ENCODE measurements at regions not wholly inside any gene's neighbourhood (a gene's known extent, or its start where the extent isn't known, plus 50 kb on each side); places are given as distances from the start of the nearest gene placed in this dataset.
"Not testable (repeated sequence)": the region's sequence is repeated elsewhere in the genome, so short reads cannot be mapped to it uniquely, and the experiment has no call there.

DNA sequence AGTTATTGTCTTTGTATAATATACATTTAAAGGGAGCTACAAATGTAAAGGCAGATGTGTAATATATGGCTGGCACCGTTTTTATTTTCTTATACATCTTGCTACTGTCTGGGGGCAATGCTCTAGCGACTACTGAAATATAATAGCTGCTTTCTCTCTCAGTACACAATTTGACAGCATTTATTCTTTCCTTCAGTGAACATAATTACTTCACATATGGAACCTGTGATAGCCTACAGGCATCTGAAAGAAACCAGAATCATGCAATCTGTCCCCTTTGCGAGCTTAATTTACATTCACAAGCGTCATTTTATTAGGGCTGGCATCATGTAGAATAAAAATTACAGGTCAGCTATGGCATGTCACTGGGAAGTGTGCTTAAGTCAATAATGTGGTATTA lies 557.5 kb upstream of the PTBP2 start:
- intact Hi-C loops (cut with micrococcal nuclease) = no loop called here
- DNase-seq = no peak
- no peak for ATAC-seq

DNA sequence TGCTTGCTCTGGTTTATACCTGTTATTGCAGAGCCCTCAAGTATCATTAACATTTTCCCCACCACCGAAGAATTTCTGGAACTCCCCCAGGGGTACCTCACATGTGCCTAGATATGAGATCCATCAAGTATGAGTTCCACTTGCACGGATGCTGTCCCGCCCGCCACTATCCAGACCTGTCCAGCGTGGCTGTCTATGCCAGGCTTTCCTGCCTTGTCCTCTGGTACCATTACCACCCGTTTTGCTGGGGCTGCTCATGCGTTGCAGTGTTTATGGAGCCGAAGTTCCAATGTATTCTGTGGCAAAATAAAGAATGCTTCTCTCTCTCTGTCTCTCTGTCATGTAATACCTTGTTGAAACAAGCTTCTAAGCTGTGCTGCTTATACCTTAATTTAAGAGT lies 543.5 kb upstream of the PTBP2 start:
- ATAC-seq (no peak), DNase-seq (no peak)
- intact Hi-C loops (cut with micrococcal nuclease) = no loop called here

DNA sequence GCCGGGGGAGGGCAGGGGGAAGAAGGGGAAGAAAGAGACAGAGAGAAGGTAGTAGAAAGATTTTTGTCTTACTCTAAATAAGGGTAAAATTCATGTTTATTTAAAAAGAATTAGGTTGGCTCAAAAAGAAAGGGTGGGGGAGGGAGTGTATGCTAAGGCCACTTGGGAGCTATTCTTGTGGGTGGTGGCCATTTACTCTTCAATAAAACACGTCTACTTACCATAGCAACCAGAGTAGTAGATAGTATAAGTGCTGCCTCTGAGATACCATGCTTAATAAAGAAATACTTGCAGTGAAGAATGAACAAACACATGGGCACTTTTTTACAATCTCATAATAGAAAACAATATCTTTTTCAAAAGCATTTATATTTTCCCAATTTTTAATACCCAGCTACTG lies 538.1 kb upstream of the PTBP2 start:
- no peak for ATAC-seq
- DNase-seq = no peak
- intact Hi-C loops (cut with micrococcal nuclease) = no loop called here

DNA sequence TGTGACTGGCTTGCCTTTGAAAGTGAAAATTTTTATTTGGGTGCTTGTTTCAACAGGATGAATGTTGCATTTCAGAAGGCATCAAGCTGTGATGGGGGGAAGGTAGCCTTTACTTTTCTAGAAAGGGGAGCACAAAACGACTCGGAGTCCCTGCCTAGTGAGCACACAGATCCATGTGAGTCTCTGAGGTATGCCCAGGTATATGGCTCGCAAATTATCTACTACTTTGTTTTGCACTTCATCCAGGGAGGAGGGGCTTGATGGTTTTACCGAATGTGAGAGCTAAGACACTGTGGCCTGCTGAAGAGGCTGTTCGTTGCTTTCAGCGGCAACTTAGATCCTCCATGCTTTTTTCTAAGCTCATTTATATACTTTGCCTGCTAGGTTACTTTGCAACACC lies 537.7 kb upstream of the PTBP2 start:
- ATAC-seq (no peak), DNase-seq (no peak)
- intact Hi-C loops (cut with micrococcal nuclease) = no loop called here

DNA sequence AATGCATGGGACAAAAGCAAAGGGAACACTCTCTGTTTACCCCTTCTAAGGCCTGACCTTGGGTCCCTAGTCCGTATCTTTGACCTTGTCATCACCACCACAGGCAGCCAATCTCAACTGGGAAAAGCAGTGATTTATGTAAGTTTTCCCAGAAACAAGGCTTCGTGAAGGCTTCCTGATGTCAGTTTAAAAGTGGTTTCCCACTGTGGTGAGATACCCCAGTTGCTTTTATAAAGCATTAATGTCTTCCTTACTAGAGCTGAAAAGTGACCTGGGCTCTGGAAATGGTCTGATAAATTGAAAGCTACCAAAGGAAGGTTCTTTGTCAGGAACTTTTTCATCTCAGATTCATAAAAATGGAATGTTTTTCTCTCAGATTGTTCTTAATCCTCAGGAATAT lies 536.4 kb upstream of the PTBP2 start:
- no peak for ATAC-seq
- DNase-seq = no peak
- intact Hi-C loops (cut with micrococcal nuclease) = no loop called here

DNA sequence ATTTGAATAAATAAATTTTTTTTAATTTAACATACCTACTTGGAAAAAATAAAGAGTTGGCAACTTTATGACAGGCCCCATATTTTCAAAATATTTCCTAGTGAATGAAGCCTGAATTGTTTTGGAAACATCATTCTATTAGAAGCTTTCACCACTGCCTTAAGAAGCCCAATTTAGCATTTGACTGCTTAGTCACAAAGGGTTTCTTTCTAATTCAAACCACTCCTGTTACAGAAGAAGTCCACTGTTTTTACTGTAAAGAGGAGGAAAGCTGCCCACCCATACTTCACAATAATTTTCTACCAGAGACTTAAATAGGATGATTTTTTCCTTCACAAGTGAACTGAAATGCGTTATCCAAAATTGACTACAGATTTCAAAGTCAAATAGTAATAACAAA lies 534.6 kb upstream of the PTBP2 start:
- DNase-seq (no peak), ATAC-seq (no peak)
- intact Hi-C loops (cut with micrococcal nuclease) = no loop called here

DNA sequence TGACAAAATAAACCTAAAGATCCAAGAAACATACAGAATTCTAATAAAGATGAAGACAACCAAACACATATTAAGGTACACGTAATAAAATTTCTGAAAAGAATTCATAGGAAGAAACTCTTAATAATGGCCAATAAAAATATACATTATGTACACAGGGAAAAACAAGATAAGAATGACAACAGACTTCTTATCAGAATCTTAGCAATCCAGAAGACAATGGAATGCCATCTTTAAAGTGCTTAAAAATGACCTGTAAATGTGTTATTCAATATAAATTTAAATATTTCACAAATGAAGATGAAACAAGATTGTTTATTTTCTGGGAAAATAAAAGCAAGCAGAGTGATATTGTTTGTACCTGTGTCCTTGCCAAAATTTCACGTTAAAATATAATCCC lies 530.4 kb upstream of the PTBP2 start:
- intact Hi-C loops (cut with micrococcal nuclease) = no loop called here
- DNase-seq = no peak
- no peak for ATAC-seq

DNA sequence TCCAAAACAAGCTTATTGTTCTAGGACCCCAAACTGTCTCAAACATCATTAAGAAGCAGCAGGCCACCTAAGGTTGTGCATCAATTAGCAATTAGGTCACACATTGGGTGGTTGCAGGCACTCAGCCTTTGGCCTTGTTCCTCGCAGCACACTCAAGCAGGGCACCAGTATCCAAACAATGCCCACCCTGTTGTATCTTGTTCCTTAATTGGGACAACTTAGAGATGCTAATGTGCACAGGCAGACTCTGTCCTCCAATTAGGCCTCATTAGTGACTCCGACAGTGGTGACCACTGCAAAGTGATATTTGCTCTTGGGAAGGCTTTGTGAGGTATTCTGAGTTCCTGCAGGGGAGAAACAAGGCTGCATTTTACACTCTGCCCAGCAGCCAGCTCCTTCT lies 515.1 kb upstream of the PTBP2 start:
- intact Hi-C loops (cut with micrococcal nuclease) = no loop called here

DNA sequence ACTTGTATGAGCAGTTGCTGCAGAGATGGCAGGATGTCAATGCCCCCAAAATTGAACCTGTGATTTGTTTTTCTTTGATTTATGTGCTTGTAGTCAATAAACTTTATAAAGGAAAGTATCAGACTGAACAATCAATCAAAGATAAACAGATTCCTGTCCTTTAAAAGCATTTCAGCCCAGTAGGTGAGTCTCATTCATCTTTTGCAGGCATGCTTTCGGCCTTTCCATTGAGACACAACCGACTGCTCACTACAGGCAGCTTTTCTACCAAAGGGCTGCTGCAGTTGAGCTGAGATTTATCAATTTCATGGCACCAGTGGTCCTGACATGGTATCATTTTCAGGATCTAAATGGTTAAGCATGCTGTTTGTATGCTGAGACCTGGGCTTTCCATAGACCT lies 513.6 kb upstream of the PTBP2 start:
- intact Hi-C loops (cut with micrococcal nuclease) = no loop called here
- DNase-seq = no peak
- ATAC-seq = no peak

More for the DNA sequence above, 515.1 kb upstream of the PTBP2 start:
- DNase-seq (no peak), ATAC-seq (no peak)

DNA sequence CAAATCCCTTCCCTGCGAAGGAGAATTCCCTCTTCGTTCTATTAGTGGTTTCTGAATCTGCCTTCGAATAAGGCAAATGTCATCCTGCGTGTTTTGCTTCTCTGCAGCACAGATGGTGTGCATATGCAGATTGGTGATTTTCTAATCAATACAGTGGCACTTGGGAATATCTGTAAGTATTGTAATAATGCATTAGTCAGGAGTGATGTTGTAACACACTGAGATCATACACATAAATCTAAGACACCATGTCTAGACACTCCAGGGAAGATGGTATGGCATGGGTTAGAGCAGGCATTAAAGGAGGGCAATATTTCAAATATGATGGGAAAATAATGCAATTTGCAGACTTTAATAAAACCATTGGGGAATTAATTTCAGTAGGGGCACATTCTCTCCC lies 513.2 kb upstream of the PTBP2 start:
- no peak for ATAC-seq
- DNase-seq = no peak
- intact Hi-C loops (cut with micrococcal nuclease) = no loop called here

DNA sequence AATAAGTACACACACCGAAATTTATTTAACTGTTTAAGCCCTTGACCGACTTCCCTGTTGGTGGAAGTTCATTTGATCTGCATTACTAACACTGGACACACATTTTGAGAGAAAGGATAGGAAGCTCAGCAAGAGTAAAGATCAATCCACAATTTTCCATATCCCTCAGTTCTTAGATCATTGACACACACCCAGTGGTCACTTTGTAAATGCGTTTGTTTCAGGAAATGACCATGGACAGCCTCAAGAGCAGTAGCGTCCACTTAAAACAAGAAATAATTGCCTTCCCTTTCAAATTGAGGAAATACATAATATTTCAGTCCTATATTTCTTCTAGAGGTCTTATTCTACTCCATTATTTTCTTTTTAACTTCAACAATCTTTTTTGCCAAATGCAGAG lies 511.5 kb upstream of the PTBP2 start:
- intact Hi-C loops (cut with micrococcal nuclease) = no loop called here

DNA sequence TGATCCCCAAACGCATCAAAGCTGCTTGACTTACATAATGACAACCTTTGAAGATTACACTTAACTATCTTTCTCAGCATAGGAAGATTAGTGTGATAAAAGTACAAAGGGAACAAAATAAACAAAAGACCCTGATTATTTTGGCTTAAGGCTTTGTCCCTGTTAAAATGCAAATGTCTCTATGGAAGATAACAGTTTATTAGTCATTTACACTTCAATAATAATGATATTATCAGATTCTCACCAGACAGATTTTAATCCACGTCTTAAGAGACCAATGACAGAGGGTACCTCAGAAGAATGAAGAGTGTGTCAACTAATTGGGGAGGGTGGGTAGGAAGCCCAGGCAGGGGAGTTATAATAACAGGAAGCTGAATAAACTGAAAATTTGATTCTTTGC lies 510.4 kb upstream of the PTBP2 start:
- ATAC-seq (no peak), DNase-seq (no peak)
- intact Hi-C loops (cut with micrococcal nuclease) = no loop called here

More for the DNA sequence above, 511.5 kb upstream of the PTBP2 start:
- ATAC-seq (no peak), DNase-seq (no peak)

DNA sequence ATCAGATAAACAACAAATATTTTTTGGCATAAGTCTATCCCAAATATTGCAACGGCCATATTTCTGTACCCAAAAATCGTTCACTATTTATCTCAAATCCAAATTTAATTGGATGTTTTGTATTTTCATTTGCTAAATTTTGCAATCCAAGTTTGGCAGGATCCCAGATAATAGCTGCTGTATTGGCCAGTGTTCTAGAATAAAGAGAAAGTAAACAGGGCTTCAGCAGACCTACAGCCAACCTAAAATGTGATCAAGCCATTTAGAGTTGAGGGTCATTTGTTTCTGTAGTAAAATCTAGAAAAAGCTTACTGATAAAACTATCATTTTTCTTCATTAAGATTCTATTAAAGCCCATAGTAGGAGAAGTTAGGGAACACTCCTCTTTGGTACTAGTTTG lies 506.6 kb upstream of the PTBP2 start:
- DNase-seq = no peak
- intact Hi-C loops (cut with micrococcal nuclease) = no loop called here
- no peak for ATAC-seq

DNA sequence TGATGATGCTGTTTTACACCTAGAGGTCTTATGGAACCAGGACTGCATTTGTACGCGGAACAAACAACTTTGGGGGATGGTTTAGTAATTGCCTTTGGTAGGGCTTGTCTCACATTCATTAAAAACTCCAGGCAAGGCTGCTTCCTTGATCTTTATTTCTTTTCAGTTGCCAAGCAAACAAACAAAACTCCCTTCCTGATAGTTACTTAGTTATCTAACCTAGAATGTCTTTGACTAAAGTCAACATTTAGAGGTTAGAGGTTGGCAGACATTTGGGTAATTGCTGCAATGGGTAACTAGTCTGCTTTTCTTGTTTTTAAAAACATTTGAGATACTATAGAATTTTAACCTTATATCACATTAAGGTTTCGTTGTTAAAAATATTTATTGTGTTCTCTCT lies 500.9 kb upstream of the PTBP2 start:
- no peak for ATAC-seq
- intact Hi-C loops (cut with micrococcal nuclease) = no loop called here
- no peak for DNase-seq

DNA sequence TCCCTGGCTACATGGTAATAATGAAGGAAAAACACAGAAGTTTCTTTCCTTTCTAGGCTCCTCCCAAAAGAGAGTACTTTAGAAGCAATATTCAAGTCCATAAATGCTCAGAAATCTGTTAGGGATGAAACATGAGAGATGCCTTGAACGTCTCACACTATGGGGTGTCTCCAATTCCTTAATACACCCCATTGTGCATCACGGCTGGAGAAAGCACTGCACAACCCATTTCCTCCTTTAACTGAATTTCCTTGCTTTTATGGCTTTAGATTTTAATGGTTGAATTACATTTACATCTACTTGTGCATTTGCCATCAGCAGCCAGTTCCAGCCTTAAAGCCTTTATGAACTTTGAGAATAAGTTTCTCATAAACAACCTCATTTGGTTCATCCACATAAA lies 498.9 kb upstream of the PTBP2 start:
- intact Hi-C loops (cut with micrococcal nuclease) = no loop called here
- DNase-seq = no peak
- ATAC-seq = no peak

DNA sequence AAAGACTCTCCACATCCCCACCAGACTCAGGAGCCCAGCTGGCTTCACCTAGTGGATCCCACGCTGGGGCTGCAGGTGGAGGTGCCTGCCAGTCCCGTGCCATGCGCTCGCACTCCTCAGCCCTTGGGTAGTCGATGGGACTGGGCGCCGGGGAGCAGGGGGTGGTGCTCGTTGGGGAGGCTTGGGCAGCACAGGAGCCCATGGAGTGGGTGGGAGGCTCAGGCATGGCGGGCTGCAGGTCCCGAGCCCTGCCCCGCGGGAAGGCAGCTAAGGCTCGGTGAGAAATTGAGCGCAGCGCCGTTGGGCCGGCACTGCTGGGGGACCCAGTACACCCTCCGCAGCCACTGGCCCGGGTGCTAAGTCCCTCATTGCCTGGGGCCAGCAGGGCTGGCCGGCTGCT lies 497.4 kb upstream of the PTBP2 start:
- DNase-seq; ATAC-seq; intact Hi-C loops (cut with micrococcal nuclease): not testable (repeated sequence)

DNA sequence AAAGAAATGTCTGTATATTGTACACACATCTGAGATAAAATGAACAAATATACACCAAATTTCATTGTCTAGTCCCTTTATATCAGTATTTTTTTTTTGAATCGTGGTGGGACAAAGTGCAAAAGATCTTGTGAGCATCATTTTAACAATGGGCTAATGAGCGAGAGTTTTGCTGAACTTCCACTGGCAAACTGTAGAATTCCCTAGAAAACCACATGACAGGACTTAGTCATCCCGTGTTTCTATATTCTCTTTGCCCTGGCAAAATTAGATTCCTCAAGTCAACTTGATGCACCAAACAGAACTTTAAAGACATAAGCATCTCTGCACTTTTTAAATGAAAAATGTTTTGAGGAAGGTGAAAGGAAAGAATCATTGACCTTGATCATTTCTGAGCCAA lies 488.2 kb upstream of the PTBP2 start:
- DNase-seq (no peak), ATAC-seq (no peak)
- intact Hi-C loops (cut with micrococcal nuclease) = no loop called here

DNA sequence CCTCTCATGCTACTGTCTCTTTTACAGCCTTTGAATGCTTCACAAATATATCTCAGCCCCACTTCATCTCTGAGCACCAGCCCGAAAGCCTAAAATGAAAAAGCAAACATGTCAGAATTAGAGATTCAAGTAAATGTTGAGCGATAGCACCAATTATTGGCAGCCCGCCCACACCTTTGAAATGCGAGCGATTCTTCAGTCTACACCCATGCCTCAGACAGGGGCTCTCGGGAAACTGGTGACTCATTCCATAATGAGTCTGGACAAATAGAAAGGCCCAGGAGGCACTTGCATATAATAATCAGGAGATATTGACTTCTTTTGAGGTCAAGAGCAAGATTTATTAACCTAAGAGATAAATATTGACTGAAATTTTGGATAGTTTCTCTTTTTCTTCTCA lies 487.3 kb upstream of the PTBP2 start:
- peak; percentile 42 for DNase-seq
- intact Hi-C loops (cut with micrococcal nuclease) = no loop called here
- ATAC-seq = peak; percentile 25

DNA sequence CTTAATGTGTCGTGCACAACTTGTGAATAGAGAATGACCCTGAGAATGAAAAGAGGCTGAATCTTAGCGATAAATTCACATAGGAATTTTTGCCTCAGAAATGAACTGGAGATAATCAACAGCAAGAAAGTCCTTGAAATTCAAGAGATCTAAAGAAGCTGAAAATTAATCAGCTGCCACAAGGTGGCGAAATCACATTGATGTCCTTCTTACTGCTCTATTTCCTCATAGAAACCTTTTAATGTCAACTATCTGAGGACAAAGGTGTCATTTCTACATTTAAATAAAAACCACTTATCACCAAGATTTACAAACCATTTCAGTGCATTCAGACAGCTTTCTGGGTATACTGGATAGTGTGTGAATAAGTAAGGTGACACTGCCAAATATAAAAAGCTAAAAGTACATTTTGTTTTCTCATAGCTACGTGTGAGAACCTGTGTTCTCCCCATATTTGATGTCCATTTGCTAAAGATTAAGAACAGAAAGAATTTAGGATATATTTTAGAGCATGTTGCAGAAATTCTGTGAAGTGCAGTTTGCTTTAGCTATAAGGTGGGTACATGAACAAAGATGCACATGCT lies 485.3 kb upstream of the PTBP2 start:
- DNase-seq (no peak), ATAC-seq (no peak)
- intact Hi-C loops (cut with micrococcal nuclease) = no loop called here

DNA sequence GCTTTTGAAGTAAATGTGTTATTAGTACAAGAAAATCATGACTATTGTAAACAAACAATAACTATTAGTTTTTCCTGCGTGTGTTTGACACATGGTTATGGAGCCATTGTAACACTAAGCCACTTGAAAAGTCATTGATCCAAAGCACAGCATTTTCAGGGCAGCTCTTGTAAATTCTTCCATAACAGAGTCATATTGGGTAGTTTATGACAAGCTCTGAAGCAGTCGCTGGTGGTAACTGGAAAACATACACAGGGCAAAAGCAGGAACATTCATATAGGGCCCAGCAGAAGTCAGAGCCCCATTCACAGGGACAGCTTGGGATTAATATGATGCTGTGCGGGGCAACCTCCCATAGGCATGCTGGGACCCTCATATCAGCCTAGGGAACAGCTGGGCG lies 483.2 kb upstream of the PTBP2 start:
- intact Hi-C loops (cut with micrococcal nuclease) = no loop called here
- ATAC-seq (no peak), DNase-seq (no peak)

DNA sequence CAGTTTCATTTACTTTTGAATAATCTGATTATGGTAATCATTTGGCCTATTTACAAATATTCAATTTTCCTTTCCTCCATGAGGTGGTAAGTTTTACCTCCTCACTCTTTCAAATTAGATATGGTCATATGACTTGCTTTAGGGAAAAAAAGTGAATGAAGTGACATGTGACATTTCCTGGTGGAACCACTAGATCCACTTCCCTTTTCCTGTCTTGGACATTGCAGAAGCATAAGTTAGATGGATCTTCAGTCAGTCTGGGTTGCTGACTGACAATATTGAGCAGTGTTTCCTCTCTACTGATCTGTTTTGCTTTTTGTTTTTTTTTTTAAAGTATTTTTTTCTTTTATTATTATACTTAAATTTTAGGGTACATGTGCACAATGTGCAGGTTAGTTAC lies 481.1 kb upstream of the PTBP2 start:
- no peak for DNase-seq
- ATAC-seq = no peak
- intact Hi-C loops (cut with micrococcal nuclease) = no loop called here
